ENCODE measurements at regions not wholly inside any gene's neighbourhood (a gene's known extent, or its start where the extent isn't known, plus 50 kb on each side); places are given as distances from the start of the nearest gene placed in this dataset.

GRCh38 chr1:90341516-90341915 is 346.6 kb downstream of the ZNF326 start:
- Histone ChIP-seq H3K36me3 (no peaks in the 10 kb centered on the region), H3K4me3 (no peak overlapping the region), H3K4me1 (replicated peaks) (no peaks in the 10 kb centered on the region), H3K27ac (no peak overlapping the region), H3K27me3 (replicated peaks) (no peaks in the 10 kb centered on the region; the same call in 1 of the 2 replicates), H3K9me3 (replicated peaks) (no peaks in the 10 kb centered on the region)
- no peak for DNase-seq (ENCODE audit: low read depth in 1 of 2, low spot score in 2 of 2)

GRCh38 chr1:90340606-90341005 is 345.7 kb downstream of the ZNF326 start:
- Histone ChIP-seq H3K9me3 (replicated peaks) (no peaks in the 10 kb centered on the region), H3K27me3 (replicated peaks) (no peaks in the 10 kb centered on the region; the same call in 1 of the 2 replicates), H3K27ac (no peak overlapping the region), H3K4me1 (replicated peaks) (no peaks in the 10 kb centered on the region), H3K36me3 (no peaks in the 10 kb centered on the region), H3K4me3 (no peak overlapping the region)
- DNase-seq (ENCODE audit: low read depth in 1 of 2, low spot score in 2 of 2) = no peak

- H3K9me3 ChIP-seq (replicated peaks) = no peaks in the 10 kb centered on the region
- no peaks in the 10 kb centered on the region; the same call in 1 of the 2 replicates for H3K27me3 ChIP-seq (replicated peaks)
- H3K4me1 ChIP-seq (replicated peaks) = no peaks in the 10 kb centered on the region
- H3K4me3 ChIP-seq = no peak overlapping the region
- H3K36me3 ChIP-seq = no peaks in the 10 kb centered on the region
- no peak overlapping the region for H3K27ac ChIP-seq
- DNase-seq (ENCODE audit: low read depth in 1 of 2, low spot score in 2 of 2) = no peak
Measured at GRCh38 chr1:90339811-90340210, 344.9 kb downstream of the ZNF326 start.

GRCh38 chr1:90336552-90337324 is 341.8 kb downstream of the ZNF326 start:
- no peak overlapping the region for H3K27ac ChIP-seq
- no peaks in the 10 kb centered on the region for H3K9me3 ChIP-seq (replicated peaks)
- no peaks in the 10 kb centered on the region; the same call in 1 of the 2 replicates for H3K27me3 ChIP-seq (replicated peaks)
- DNase-seq (ENCODE audit: low read depth in 1 of 2, low spot score in 2 of 2) = no peak
- H3K4me3 ChIP-seq = no peak overlapping the region
- no peaks in the 10 kb centered on the region for H3K36me3 ChIP-seq
- H3K4me1 ChIP-seq (replicated peaks) = no peaks in the 10 kb centered on the region

- H3K4me1 ChIP-seq (replicated peaks) = no peaks in the 10 kb centered on the region
- H3K9me3 ChIP-seq (replicated peaks) = no peaks in the 10 kb centered on the region
- H3K36me3 ChIP-seq = no peaks in the 10 kb centered on the region
- no peak overlapping the region for H3K27ac ChIP-seq
- H3K4me3 ChIP-seq = no peak overlapping the region
- no peak for DNase-seq (ENCODE audit: low read depth in 1 of 2, low spot score in 2 of 2)
- H3K27me3 ChIP-seq (replicated peaks) = no peaks in the 10 kb centered on the region; the same call in 1 of the 2 replicates
Measured at GRCh38 chr1:90335558-90335957, 340.6 kb downstream of the ZNF326 start.

- DNase-seq (ENCODE audit: low read depth in 1 of 2, low spot score in 2 of 2) = no peak
- H3K27me3 ChIP-seq (replicated peaks) = no peaks in the 10 kb centered on the region; the same call in 1 of the 2 replicates
- H3K9me3 ChIP-seq (replicated peaks) = no peaks in the 10 kb centered on the region
- H3K36me3 ChIP-seq = no peaks in the 10 kb centered on the region
- H3K4me3 ChIP-seq = no peak overlapping the region
- no peak overlapping the region for H3K27ac ChIP-seq
- no peaks in the 10 kb centered on the region for H3K4me1 ChIP-seq (replicated peaks)
Measured at GRCh38 chr1:90334137-90334536, 339.2 kb downstream of the ZNF326 start.

GRCh38 chr1:90325168-90325567 is 330.3 kb downstream of the ZNF326 start:
- Histone ChIP-seq H3K9me3 (replicated peaks) (no peaks in the 10 kb centered on the region), H3K36me3 (no peaks in the 10 kb centered on the region), H3K27ac (no peak overlapping the region), H3K27me3 (replicated peaks) (no peaks in the 10 kb centered on the region; the same call in 1 of the 2 replicates), H3K4me1 (replicated peaks) (no peaks in the 10 kb centered on the region), H3K4me3 (no peak overlapping the region)
- no peak for DNase-seq (ENCODE audit: low read depth in 1 of 2, low spot score in 2 of 2)

GRCh38 chr1:90322186-90322585 is 327.3 kb downstream of the ZNF326 start:
- H3K36me3 ChIP-seq = no peaks in the 10 kb centered on the region
- H3K4me1 ChIP-seq (replicated peaks) = no peaks in the 10 kb centered on the region
- no peaks in the 10 kb centered on the region for H3K9me3 ChIP-seq (replicated peaks)
- DNase-seq (ENCODE audit: low read depth in 1 of 2, low spot score in 2 of 2) = no peak
- H3K4me3 ChIP-seq = no peak overlapping the region
- no peak overlapping the region for H3K27ac ChIP-seq
- H3K27me3 ChIP-seq (replicated peaks) = no peaks in the 10 kb centered on the region; the same call in 1 of the 2 replicates

- DNase-seq (ENCODE audit: low read depth in 1 of 2, low spot score in 2 of 2) = no peak
- H3K4me3 ChIP-seq = no peak overlapping the region
- no peaks in the 10 kb centered on the region for H3K4me1 ChIP-seq (replicated peaks)
- H3K27me3 ChIP-seq (replicated peaks) = no peaks in the 10 kb centered on the region
- H3K9me3 ChIP-seq (replicated peaks) = no peaks in the 10 kb centered on the region
- no peaks in the 10 kb centered on the region for H3K36me3 ChIP-seq
- no peak overlapping the region for H3K27ac ChIP-seq
Measured at GRCh38 chr1:90319918-90320317, 325.0 kb downstream of the ZNF326 start.

GRCh38 chr1:90318431-90318830 is 323.5 kb downstream of the ZNF326 start:
- H3K4me1 ChIP-seq (replicated peaks) = no peaks in the 10 kb centered on the region
- H3K27me3 ChIP-seq (replicated peaks) = no peaks in the 10 kb centered on the region
- no peak for DNase-seq (ENCODE audit: low read depth in 1 of 2, low spot score in 2 of 2)
- H3K36me3 ChIP-seq = no peaks in the 10 kb centered on the region
- H3K4me3 ChIP-seq = no peak overlapping the region
- no peak overlapping the region for H3K27ac ChIP-seq
- H3K9me3 ChIP-seq (replicated peaks) = no peaks in the 10 kb centered on the region

GRCh38 chr1:90317628-90318027 is 322.7 kb downstream of the ZNF326 start:
- Histone ChIP-seq H3K36me3 (no peaks in the 10 kb centered on the region), H3K4me3 (no peak overlapping the region), H3K9me3 (replicated peaks) (no peaks in the 10 kb centered on the region), H3K27ac (no peak overlapping the region), H3K4me1 (replicated peaks) (no peaks in the 10 kb centered on the region), H3K27me3 (replicated peaks) (no peaks in the 10 kb centered on the region)
- DNase-seq (ENCODE audit: low read depth in 1 of 2, low spot score in 2 of 2) = no peak

- H3K4me1 ChIP-seq (replicated peaks) = no peaks in the 10 kb centered on the region
- H3K27ac ChIP-seq = no peak overlapping the region
- H3K36me3 ChIP-seq = no peaks in the 10 kb centered on the region
- no peaks in the 10 kb centered on the region for H3K27me3 ChIP-seq (replicated peaks)
- DNase-seq (ENCODE audit: low read depth in 1 of 2, low spot score in 2 of 2) = no peak
- H3K9me3 ChIP-seq (replicated peaks) = no peaks in the 10 kb centered on the region
- H3K4me3 ChIP-seq = no peak overlapping the region
Measured at GRCh38 chr1:90314533-90314932, 319.6 kb downstream of the ZNF326 start.

- H3K9me3 ChIP-seq (replicated peaks) = no peaks in the 10 kb centered on the region
- no peaks in the 10 kb centered on the region for H3K4me1 ChIP-seq (replicated peaks)
- H3K27ac ChIP-seq = no peak overlapping the region
- H3K36me3 ChIP-seq = no peaks in the 10 kb centered on the region
- no peaks in the 10 kb centered on the region for H3K27me3 ChIP-seq (replicated peaks)
- DNase-seq (ENCODE audit: low read depth in 1 of 2, low spot score in 2 of 2) = no peak
- no peak overlapping the region for H3K4me3 ChIP-seq
Measured at GRCh38 chr1:90313778-90314177, 318.9 kb downstream of the ZNF326 start.

GRCh38 chr1:90309806-90310205 is 314.9 kb downstream of the ZNF326 start:
- 0 out of 2 replicates have a peak, but pooled peaks cover 3% of the 10 kb centered on the region for H3K27me3 ChIP-seq (replicated peaks)
- no peak overlapping the region for H3K4me3 ChIP-seq
- H3K27ac ChIP-seq = no peak overlapping the region
- H3K36me3 ChIP-seq = no peaks in the 10 kb centered on the region
- H3K9me3 ChIP-seq (replicated peaks) = no peaks in the 10 kb centered on the region
- no peaks in the 10 kb centered on the region for H3K4me1 ChIP-seq (replicated peaks)
- no peak for DNase-seq (ENCODE audit: low read depth in 1 of 2, low spot score in 2 of 2)

GRCh38 chr1:90308421-90308820 is 313.5 kb downstream of the ZNF326 start:
- H3K4me1 ChIP-seq (replicated peaks) = no peaks in the 10 kb centered on the region
- H3K36me3 ChIP-seq = no peaks in the 10 kb centered on the region
- H3K27me3 ChIP-seq (replicated peaks) = 0 out of 2 replicates have a peak, but pooled peaks cover 3% of the 10 kb centered on the region
- H3K27ac ChIP-seq = no peak overlapping the region
- no peak for DNase-seq (ENCODE audit: low read depth in 1 of 2, low spot score in 2 of 2)
- H3K9me3 ChIP-seq (replicated peaks) = no peaks in the 10 kb centered on the region
- no peak overlapping the region for H3K4me3 ChIP-seq

Measured in SJSA1 (cell line).